ENCODE measurements at regions not wholly inside any gene's neighbourhood (a gene's known extent, or its start where the extent isn't known, plus 50 kb on each side); places are given as distances from the start of the nearest gene placed in this dataset.

DNA sequence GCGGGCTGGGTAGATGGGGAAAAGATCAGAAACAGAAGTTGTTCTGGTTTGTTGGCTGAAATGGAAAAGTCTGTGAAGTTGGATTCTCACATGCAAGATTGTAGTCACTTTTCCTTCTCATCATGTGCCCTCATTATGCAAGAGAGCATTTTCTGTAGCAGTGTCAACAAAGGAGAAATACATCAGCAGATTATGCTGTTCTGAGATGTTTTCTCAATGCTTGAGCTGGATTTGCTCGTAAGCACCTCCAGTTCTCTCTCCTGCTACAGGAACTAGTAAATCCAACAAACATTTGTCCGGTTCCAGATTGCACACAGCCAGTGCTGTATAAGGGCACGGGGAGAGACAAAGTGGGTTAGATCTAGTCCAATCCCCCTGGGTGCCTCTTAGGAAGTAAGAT lies 90.0 kb downstream of the GATA3 start:
- TF ChIP-seq, protein P1, sequence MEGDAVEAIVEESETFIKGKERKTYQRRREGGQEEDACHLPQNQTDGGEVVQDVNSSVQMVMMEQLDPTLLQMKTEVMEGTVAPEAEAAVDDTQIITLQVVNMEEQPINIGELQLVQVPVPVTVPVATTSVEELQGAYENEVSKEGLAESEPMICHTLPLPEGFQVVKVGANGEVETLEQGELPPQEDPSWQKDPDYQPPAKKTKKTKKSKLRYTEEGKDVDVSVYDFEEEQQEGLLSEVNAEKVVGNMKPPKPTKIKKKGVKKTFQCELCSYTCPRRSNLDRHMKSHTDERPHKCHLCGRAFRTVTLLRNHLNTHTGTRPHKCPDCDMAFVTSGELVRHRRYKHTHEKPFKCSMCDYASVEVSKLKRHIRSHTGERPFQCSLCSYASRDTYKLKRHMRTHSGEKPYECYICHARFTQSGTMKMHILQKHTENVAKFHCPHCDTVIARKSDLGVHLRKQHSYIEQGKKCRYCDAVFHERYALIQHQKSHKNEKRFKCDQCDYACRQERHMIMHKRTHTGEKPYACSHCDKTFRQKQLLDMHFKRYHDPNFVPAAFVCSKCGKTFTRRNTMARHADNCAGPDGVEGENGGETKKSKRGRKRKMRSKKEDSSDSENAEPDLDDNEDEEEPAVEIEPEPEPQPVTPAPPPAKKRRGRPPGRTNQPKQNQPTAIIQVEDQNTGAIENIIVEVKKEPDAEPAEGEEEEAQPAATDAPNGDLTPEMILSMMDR (conservative IDR thresholded peaks at IDR 0.05): no peak
- no peak for TF ChIP-seq EZH2 (IDR thresholded peaks at IDR 0.05; ENCODE audit: low read depth)
